Endothelial cell of umbilical vein (primary cell): ENCODE measurements at regions not wholly inside any gene's neighbourhood (a gene's known extent, or its start where the extent isn't known, plus 50 kb on each side); places are given as distances from the start of the nearest gene placed in this dataset.

Experiments used
- BruUV-seq: library from RNA; stranded (reverse); fragments of 400-500 nt; replicated peaks from 2 replicates; lab custom pipeline; 2021; lab: Mats Ljungman, UMichigan
- CTCF ChIA-PET: fragments of 300-600, 350-600 bp; sonication (Branson Sonifier 250); formaldehyde crosslinking; loops from one replicate; lab custom pipeline; 2021; ENCODE audit warnings: antibody characterized with exemption, inconsistent platforms; lab: Charles Lee
- POLR2A ChIA-PET: fragments of 300-600, 350-600 bp; sonication (Branson Sonifier 250); formaldehyde crosslinking; loops from one replicate; lab custom pipeline; 2021; ENCODE audit warnings: antibody characterized with exemption, inconsistent platforms; lab: Charles Lee
- DNase-seq: peaks from one replicate; pipeline ENCODE4 v3.0.0-alpha.2; 2011; ENCODE audit warnings: low read depth, low spot score
- FAIRE-seq: peaks from 2 replicates; lab custom pipeline; 2011; peaks lifted over from hg19 to GRCh38; lab: Jason Lieb, UNC
- H2AFZ ChIP-seq: 2 replicates; pipeline ENCODE4 v1.6.0; 2012; ENCODE audit warnings: low read depth, low read length, control low read depth, inconsistent platforms
- H3K27ac ChIP-seq: 2 replicates; pipeline ENCODE4 v1.5.1; 2011; ENCODE audit warnings: low read depth, mild to moderate bottlenecking, control low read depth, low read length, moderate library complexity; ENCODE audit not compliant: insufficient read depth
- H3K27me3 ChIP-seq, 2 experiments: 2 replicates each; pipeline versions ENCODE4 v1.6.0 to v1.6.1; 2011; ENCODE audit warnings: low read length in 2 of 2, mixed read lengths in 1 of 2; ENCODE audit not compliant: control insufficient read depth in 2 of 2, insufficient read depth in 2 of 2
- H3K36me3 ChIP-seq, 2 experiments: 2 replicates in 1 of 2; 3 replicates in 1 of 2; pipeline ENCODE4 v1.5.1; 2011; ENCODE audit warnings: low read length in 2 of 2, mild to moderate bottlenecking in 1 of 2, moderate library complexity in 1 of 2; ENCODE audit not compliant: control insufficient read depth in 2 of 2, insufficient read depth in 2 of 2; ENCODE audit errors: extremely low read depth in 1 of 2
- H3K4me1 ChIP-seq: 3 replicates; pipeline ENCODE4 v1.5.1; 2011; ENCODE audit warnings: mild to moderate bottlenecking, low read length; ENCODE audit not compliant: control insufficient read depth, insufficient read depth; ENCODE audit errors: extremely low read depth
- H3K4me2 ChIP-seq: 2 replicates; pipeline ENCODE4 v1.6.1; 2011; ENCODE audit warnings: low read length, control low read depth, mixed read lengths; ENCODE audit not compliant: insufficient read depth
- H3K4me3 ChIP-seq, 3 experiments: fragments of 200-600 bp in 1 of 3; sonication (generic), shearing (Covaris generic) in 1 of 3; replicated peaks in 1 of 3; 2 replicates each; pipeline ENCODE4 v1.5.1; 2011 to 2016; ENCODE audit warnings: control low read depth in 3 of 3, low read length in 3 of 3, mild to moderate bottlenecking in 2 of 3, inconsistent platforms in 1 of 3, low read depth in 1 of 3, moderate library complexity in 1 of 3; ENCODE audit not compliant: insufficient read depth in 1 of 3
- H3K79me2 ChIP-seq: 2 replicates; pipeline ENCODE4 v1.6.0; 2012; ENCODE audit warnings: low read length, inconsistent platforms; ENCODE audit not compliant: control insufficient read depth, insufficient read depth
- H3K9ac ChIP-seq: replicated peaks from 2 replicates; pipeline ENCODE3; 2011; ENCODE audit warnings: low read length, control low read depth; ENCODE audit not compliant: insufficient read depth; ENCODE audit errors: extremely low read depth
- H3K9me1 ChIP-seq: replicated peaks from 3 replicates; pipeline ENCODE4 v1.6.0; 2011; ENCODE audit warnings: mild to moderate bottlenecking, low read length; ENCODE audit not compliant: control insufficient read depth, insufficient read depth; ENCODE audit errors: extremely low read depth
- H3K9me3 ChIP-seq: replicated peaks from 2 replicates; pipeline ENCODE4 v1.5.1; 2012; ENCODE audit warnings: low read length, inconsistent platforms; ENCODE audit not compliant: control insufficient read depth, insufficient read depth
- H4K20me1 ChIP-seq: replicated peaks from 2 replicates; pipeline ENCODE3; 2011; ENCODE audit warnings: mild to moderate bottlenecking, low read length; ENCODE audit not compliant: control insufficient read depth, insufficient read depth; ENCODE audit errors: extremely low read depth
- CTCF ChIP-seq, 2 donors: IDR thresholded peaks; 1 replicate in 1 of 2; 2 replicates in 1 of 2; pipeline ENCODE4 v1.5.1; 2011; ENCODE audit warnings: low read length in 2 of 2, mild to moderate bottlenecking in 2 of 2, moderate library complexity in 2 of 2, control low read depth in 1 of 2, inconsistent platforms in 1 of 2, low read depth in 1 of 2; ENCODE audit not compliant: insufficient read depth in 1 of 2; ENCODE audit errors: extremely low read depth in 1 of 2
- EZH2 ChIP-seq: IDR thresholded peaks from 2 replicates; pipeline ENCODE4 v1.6.1; 2012; ENCODE audit warnings: borderline replicate concordance, low read depth, mild to moderate bottlenecking, moderate library complexity, low read length, inconsistent platforms; ENCODE audit not compliant: severe bottlenecking
- FOS ChIP-seq: IDR thresholded peaks from 2 replicates; pipeline ENCODE4 v1.6.1; 2011; ENCODE audit warnings: mild to moderate bottlenecking, low read length, moderate library complexity, borderline replicate concordance; ENCODE audit not compliant: insufficient read depth
- GATA2 ChIP-seq: IDR thresholded peaks from 2 replicates; pipeline ENCODE4 v1.7.0; 2011; ENCODE audit warnings: low read depth, mild to moderate bottlenecking, moderate library complexity, mixed read lengths, low read length; ENCODE audit not compliant: insufficient read length, insufficient read depth
- JUN ChIP-seq: IDR thresholded peaks from 2 replicates; pipeline ENCODE4 v1.6.1; 2011; ENCODE audit warnings: borderline replicate concordance, low read depth; ENCODE audit not compliant: insufficient read length, insufficient read depth
- MAX ChIP-seq: IDR thresholded peaks from 2 replicates; pipeline ENCODE4 v1.6.1; 2011; ENCODE audit not compliant: insufficient read depth, insufficient read length
- MYC ChIP-seq: IDR thresholded peaks from one replicate; pipeline ENCODE4 v1.6.1; 2011; ENCODE audit warnings: mild to moderate bottlenecking, low read depth, low read length
- POLR2A ChIP-seq: IDR thresholded peaks from 2 replicates; pipeline ENCODE4 v1.6.1; 2012; ENCODE audit warnings: low read depth, mild to moderate bottlenecking, control low read depth, low read length
- POLR2AphosphoS5 ChIP-seq: IDR thresholded peaks from 2 replicates; pipeline ENCODE4 v1.6.1; 2012; ENCODE audit warnings: low read depth, mild to moderate bottlenecking, control low read depth, low read length, moderate library complexity; ENCODE audit not compliant: insufficient read depth
- dilution Hi-C: fragments of 300-500 bp; cut with MboI; formaldehyde crosslinking; loops from one replicate; pipeline ENCODE4 v1.15.0; 2019; ENCODE audit warnings: low sequenced_read_pairs; ENCODE audit not compliant: extremely low pct_ligation_motif_present
- intact Hi-C: fragments of 100-400 bp; cut with micrococcal nuclease; formaldehyde crosslinking; loops from one replicate; pipeline ENCODE4 v1.10.0; 2022

DNA sequence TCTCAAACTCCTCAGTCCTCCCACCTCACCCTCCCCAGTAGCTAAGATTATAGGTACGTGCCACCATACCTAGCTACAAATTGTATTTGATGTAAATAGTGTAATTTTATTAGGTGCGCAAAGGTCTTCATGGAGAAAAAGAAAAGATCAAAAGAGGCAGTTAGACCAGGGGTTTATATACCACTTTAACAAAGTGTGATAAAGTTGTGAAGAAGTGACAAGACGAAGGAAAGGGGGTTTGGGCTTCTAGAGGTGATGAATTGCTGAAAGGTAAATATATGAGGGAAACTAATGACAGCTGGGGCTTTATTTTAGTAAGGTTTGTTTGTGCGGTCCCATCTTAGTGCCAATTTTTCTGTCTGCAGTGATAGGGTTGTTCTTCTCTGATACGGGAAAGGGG, 105.3 kb downstream of the CD24 start:
- FAIRE-seq, result no peak
- H3K9ac ChIP-seq, result no peak overlapping the region
- ChIA-PET POLR2A (no interaction called here), CTCF (no interaction called here)
- no peaks in the 10 kb centered on the region for H3K79me2 ChIP-seq
- no peak for DNase-seq
- H3K36me3 ChIP-seq, result no peaks in the 10 kb centered on the region
- H3K27ac ChIP-seq, result no peak overlapping the region
- TF ChIP-seq POLR2AphosphoS5 (no peak), FOS (no peak)
- H3K27me3 ChIP-seq, result no peaks in the 10 kb centered on the region
- dilution Hi-C loops, result no loop called here
- intact Hi-C loops, result no loop called here
- H3K4me3 ChIP-seq, result no peak overlapping the region
- BruUV-seq, result no TSS peak
- H3K4me2 ChIP-seq, result no peak overlapping the region
- no peak overlapping the region for H2AFZ ChIP-seq
- no peaks in the 10 kb centered on the region for H3K9me1 ChIP-seq
- no peaks in the 10 kb centered on the region for H4K20me1 ChIP-seq
- H3K4me1 ChIP-seq, result no peaks in the 10 kb centered on the region
- H3K9me3 ChIP-seq, result no peaks in the 10 kb centered on the region

- ChIA-PET POLR2A (no interaction called here), CTCF (no interaction called here)
- H2AFZ ChIP-seq, result no peak overlapping the region
- no peak overlapping the region for H3K9ac ChIP-seq
- no peaks in the 10 kb centered on the region for H3K9me1 ChIP-seq
- no peak overlapping the region for H3K4me2 ChIP-seq
- H3K27me3 ChIP-seq, result no peaks in the 10 kb centered on the region
- H3K4me1 ChIP-seq, result no peaks in the 10 kb centered on the region
- H3K4me3 ChIP-seq, result no peak overlapping the region
- intact Hi-C loops (no loop called here), dilution Hi-C loops (no loop called here)
- FAIRE-seq (no peak), DNase-seq (no peak)
- no peaks in the 10 kb centered on the region for H3K9me3 ChIP-seq
- no peak for TF ChIP-seq GATA2
- TF ChIP-seq EZH2, result no peak
- no peak for TF ChIP-seq POLR2AphosphoS5
- TF ChIP-seq FOS, result no peak
- TF ChIP-seq JUN, result no peak
- no peak for TF ChIP-seq MYC
- no peak for TF ChIP-seq CTCF (IDR thresholded peaks at IDR 0.05; ENCODE audit: extremely low read depth in 1 of 2, insufficient read depth in 1 of 2, low read depth in 1 of 2, low read length in 2 of 2)
- no peak for TF ChIP-seq POLR2A
- TF ChIP-seq MAX, result no peak
- H3K36me3 ChIP-seq, result no peaks in the 10 kb centered on the region
- no peaks in the 10 kb centered on the region for H4K20me1 ChIP-seq
- no peak overlapping the region for H3K27ac ChIP-seq
- H3K79me2 ChIP-seq, result no peaks in the 10 kb centered on the region
- BruUV-seq, result no TSS peak
These were observed 107.5 kb downstream of the CD24 start for GRCh38 chr6:106866875-106867658.
